Stimulated activated naive CD8-positive, alpha-beta T cell treated with anti-CD3 and anti-CD28 coated beads, Interleukin-15, Interleukin-2, amounts not matched to agents 100 ng/mL and 50 ng/mL, for 24 hours (primary cell): ENCODE measurements at regions not wholly inside any gene's neighbourhood (a gene's known extent, or its start where the extent isn't known, plus 50 kb on each side); places are given as distances from the start of the nearest gene placed in this dataset.
A peak's percentile ranks its signal among the peaks of the same experiment; 100 is the strongest.

Source experiments
- H3K27ac Mint-ChIP-seq: one replicate; pipeline ENCODE4 v1.8.0; 2021; ENCODE audit warnings: mild to moderate bottlenecking, mixed read lengths
- H3K27me3 Mint-ChIP-seq: one replicate; pipeline ENCODE4 v1.8.0; 2021; ENCODE audit warnings: mixed read lengths
- H3K36me3 Mint-ChIP-seq: one replicate; pipeline ENCODE4 v1.8.0; 2021; ENCODE audit warnings: low read depth, mixed read lengths
- H3K4me1 Mint-ChIP-seq: one replicate; pipeline ENCODE4 v1.8.0; 2021; ENCODE audit warnings: low read depth, mixed read lengths
- H3K4me3 Mint-ChIP-seq: one replicate; pipeline ENCODE4 v1.8.0; 2021; ENCODE audit warnings: mild to moderate bottlenecking, mixed read lengths
- H3K9me3 Mint-ChIP-seq: one replicate; pipeline ENCODE4 v1.8.0; 2021; ENCODE audit warnings: mixed read lengths

DNA sequence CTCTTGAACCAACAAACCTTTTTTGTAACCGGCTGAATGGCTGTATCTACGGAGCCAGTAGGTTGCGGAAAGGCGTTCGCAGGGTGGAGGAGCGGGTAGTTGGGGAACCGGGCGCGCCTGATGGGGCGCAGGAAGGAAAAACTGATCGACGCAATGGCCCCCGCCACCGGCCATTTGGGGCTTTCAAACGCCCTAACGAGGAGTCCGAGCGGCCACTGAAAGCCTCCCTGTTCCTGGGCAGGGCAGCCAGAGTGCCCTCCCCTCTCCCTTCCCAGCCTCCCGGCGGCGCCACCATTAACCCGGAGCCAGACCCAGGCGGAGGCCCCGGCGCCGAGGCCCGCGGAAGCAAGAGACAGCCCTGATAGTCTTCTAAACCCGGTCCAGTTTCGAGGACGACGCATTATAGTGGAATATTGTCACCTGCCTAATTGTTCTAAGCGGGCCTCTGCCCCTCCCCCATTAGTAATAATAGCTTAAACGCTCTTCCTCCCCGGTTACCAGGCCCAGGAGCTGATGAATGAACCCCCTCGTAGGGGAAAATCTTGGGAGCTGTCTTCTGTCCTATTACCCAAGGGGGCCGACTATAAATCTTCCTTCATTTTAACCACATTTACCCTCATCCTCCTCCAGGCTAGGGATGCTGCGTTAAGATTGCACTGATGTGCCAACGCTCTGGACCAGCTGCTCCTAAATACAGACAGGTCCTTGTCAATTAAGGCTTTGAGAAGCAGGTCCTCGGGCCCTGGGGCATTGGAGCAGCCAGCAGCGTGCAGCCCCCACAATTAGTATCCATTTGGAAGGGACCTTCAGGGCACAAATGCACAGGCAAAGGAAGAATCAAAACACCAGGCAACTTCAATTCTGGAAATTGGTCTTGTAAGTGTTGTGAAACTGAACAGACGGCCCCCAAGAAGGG is 61.6 kb upstream of the TMEM33 start:
- H3K27me3 Mint-ChIP-seq: peaks cover 91% of the 10 kb centered on the region
- no peaks in the 10 kb centered on the region for H3K9me3 Mint-ChIP-seq
- peaks cover 4% of the 10 kb centered on the region for H3K4me1 Mint-ChIP-seq
- no peak overlapping the region for H3K27ac Mint-ChIP-seq
- H3K36me3 Mint-ChIP-seq: no peaks in the 10 kb centered on the region
- H3K4me3 Mint-ChIP-seq: no peak overlapping the region

DNA sequence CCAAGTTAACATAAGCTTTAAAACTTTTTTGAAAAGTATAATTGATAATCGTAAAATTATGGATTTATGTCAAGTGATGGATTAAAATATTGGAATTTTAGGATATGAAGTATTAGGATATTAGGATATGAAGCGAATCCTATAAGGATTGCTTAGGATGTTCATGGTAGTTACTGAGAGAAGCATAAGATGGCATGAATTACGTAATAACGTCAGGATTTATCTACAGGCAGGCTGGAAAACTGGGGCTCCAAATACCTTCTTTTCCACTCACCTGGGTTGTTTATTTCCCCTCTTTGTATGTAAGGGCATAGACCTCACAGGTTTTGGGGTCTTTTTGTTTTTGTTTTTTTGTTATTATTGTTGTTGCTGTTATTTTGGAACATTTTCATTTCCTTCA is 65.2 kb upstream of the TMEM33 start:
- Mint-ChIP-seq H3K27me3 (peaks cover 88% of the 10 kb centered on the region), H3K27ac (no peak overlapping the region), H3K4me1 (peaks cover 12% of the 10 kb centered on the region), H3K4me3 (no peak overlapping the region), H3K9me3 (no peaks in the 10 kb centered on the region), H3K36me3 (no peaks in the 10 kb centered on the region)

DNA sequence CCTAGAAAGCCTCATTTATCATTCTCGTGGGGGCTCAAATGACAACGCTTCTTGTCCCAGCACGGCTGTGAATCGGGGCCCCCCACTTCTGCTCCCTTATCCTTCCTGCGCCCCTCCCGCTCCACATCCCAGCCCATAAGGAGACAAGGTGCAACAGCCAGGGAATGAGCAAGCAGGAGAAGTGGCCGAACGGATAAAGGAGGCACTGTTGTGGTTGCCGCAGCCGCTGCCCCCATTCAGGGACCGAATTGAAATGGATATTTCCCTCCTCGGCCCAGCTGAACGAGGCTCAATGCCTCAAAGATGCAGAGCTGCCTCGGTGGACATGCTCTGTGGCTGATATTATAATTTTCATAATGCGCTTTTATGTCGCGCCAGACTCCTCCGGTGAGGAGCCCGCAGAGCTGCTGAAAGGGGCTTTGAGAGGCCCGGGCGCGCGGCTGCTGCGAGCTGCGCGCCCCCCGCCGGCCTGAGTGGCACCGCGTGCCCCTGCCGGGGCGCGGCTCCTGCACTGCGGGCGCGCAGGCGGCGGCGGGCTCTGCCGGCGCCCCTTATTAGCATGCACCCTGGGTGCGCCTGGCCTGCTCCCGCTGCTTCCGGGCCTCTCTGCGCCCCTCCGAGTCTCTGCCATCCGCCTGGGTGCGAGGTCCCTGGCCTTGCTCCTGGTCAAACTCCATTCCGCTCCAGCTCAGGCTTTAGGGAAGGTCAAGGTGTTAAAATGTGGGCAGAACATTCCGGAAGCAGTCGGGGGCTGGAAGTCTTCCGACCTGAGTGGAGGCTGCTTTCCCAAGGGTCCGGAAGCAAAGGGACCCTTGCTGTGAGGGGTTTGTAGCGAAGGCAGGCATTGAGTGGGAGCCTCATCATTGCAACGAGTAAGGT is 68.2 kb upstream of the TMEM33 start:
- H3K36me3 Mint-ChIP-seq: no peaks in the 10 kb centered on the region
- peaks cover 9% of the 10 kb centered on the region for H3K4me1 Mint-ChIP-seq
- H3K9me3 Mint-ChIP-seq: no peaks in the 10 kb centered on the region
- peak overlapping the region; percentile 20 for H3K4me3 Mint-ChIP-seq
- peaks cover 91% of the 10 kb centered on the region for H3K27me3 Mint-ChIP-seq
- no peak overlapping the region for H3K27ac Mint-ChIP-seq

DNA sequence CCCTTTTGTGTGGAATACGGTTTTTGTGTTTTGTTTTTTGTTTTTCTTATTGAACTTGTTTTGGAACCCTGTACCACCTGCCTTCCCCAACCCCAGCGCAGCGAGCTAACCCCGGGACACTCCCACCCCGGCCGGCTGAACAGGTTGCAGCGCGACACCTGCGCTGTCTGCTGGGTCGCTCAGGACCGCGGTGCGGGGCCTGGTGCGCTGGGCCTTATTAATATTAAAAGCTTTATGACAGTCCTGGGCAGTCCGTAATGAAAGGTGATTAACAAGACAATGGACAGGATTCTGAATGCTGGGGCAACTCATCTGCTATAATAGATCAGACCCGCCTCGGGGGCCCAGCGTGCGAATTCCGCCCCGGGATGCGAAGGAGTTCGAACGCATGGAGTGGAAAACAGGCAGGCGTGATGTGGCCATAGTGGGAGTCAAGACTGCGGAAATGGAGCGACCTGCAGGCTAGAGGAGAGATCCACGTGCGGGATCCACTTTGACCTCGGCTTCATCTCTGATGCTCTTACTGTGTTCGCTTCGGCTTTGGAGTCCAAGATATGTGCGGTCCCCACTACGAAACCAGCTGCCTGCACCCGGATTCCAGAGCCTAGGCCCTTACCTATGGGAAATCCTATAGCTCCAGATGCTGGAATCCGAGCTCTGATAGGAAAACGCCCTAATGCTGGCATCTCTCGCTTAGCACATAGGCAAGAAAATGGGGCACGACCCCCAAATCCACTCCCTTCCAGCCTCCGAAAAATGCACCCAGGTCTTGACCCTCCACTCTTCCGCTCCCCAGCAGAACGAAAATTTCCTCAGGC is 69.0 kb upstream of the TMEM33 start:
- peaks cover 9% of the 10 kb centered on the region for H3K4me1 Mint-ChIP-seq
- H3K36me3 Mint-ChIP-seq: no peaks in the 10 kb centered on the region
- no peak overlapping the region for H3K27ac Mint-ChIP-seq
- H3K27me3 Mint-ChIP-seq: peaks cover 88% of the 10 kb centered on the region
- H3K4me3 Mint-ChIP-seq: no peak overlapping the region
- H3K9me3 Mint-ChIP-seq: no peaks in the 10 kb centered on the region

DNA sequence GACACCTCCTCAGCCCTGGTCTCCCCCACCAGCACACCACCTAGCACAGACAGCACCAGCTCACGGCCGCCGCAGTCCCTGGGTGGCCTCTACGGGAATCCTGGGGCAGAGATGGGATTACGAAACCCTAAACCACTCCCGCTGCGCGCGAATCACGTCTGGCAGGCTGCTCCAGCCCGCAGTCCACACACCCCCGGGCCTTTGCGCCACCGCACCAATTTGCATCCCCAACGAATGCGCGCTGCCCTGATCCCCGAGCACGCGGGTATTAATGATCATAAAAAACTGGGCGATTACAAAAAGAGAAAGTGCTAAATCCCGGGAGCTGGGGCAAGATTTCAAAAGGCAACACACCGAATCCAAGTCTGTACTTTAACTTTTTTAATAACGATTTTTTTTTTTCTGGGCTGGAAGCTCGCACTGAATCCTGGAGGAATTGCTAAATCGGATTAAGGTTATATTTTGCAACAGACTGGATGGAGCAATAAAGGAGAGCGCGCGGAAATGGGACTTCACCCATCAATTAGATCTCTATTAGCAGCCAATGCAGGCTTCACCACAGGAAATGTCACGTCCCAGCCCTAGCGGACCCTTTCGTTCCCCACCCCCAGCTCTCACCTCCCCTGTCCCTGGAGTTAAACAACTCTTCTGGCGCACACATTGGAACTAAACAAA is 69.8 kb upstream of the TMEM33 start:
- peaks cover 9% of the 10 kb centered on the region for H3K4me1 Mint-ChIP-seq
- no peaks in the 10 kb centered on the region for H3K9me3 Mint-ChIP-seq
- no peak overlapping the region for H3K27ac Mint-ChIP-seq
- no peak overlapping the region for H3K4me3 Mint-ChIP-seq
- no peaks in the 10 kb centered on the region for H3K36me3 Mint-ChIP-seq
- H3K27me3 Mint-ChIP-seq: peaks cover 80% of the 10 kb centered on the region

DNA sequence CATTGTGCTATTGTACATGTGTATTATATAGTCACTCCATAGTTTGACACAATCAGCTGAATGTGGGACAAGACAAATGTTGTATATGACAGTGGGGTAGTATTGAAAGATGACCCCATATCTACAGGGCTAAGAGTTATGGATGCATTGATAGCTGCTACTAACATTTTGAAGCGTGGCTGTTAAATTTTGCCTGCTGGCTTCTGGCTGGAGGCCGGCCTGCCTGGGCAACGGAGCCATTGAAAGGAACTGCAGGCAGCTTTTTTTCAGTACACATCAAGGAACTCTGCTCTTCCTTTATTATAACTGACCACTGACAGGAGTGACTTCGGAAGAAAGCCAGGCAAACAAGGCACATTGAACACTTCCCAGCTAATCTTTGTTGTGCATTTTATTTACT is 76.1 kb upstream of the TMEM33 start:
- Mint-ChIP-seq H3K9me3 (no peaks in the 10 kb centered on the region), H3K27ac (no peak overlapping the region), H3K4me1 (no peaks in the 10 kb centered on the region), H3K4me3 (no peak overlapping the region), H3K36me3 (no peaks in the 10 kb centered on the region), H3K27me3 (peaks cover 56% of the 10 kb centered on the region)

DNA sequence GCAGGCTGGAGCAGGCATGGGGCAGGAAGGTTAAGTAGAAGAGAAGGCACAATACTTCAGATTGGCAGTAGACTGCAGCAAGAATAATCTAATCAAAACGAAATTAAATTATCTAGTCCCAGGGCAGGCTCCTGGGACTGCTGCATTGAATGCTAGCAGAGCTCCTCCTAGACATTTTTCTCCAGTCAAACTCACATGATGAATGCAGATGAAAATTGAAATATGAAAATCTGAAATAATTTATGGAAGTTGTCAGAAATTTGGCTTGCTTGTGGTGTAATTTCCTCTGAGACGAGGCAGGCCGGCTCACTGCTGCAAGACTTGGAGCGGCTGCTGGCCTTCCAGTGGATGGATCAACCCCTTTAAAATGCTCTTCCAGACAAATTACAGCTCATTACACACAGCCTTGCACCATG is 78.0 kb upstream of the TMEM33 start:
- H3K27ac Mint-ChIP-seq: no peak overlapping the region
- H3K4me1 Mint-ChIP-seq: no peaks in the 10 kb centered on the region
- H3K36me3 Mint-ChIP-seq: no peaks in the 10 kb centered on the region
- H3K4me3 Mint-ChIP-seq: no peak overlapping the region
- H3K27me3 Mint-ChIP-seq: peaks cover 43% of the 10 kb centered on the region
- no peaks in the 10 kb centered on the region for H3K9me3 Mint-ChIP-seq

DNA sequence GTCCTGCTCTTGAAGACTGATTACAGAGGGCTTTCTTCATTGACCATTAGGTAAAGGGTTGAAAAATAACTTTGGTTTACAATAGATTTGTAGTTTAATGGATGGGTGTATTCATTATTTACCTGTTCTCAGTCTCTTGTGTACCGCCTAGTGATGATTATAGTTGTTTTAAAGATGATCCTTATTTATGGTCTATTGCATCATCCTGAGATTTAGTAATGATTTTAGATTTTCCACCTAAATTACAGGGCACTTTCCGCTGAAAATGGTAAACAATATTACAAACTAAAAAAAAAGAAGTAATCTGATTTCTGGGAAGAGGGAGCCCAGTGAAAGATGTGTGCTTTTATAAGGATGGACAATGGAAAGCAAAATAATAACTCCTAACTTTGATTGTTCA is 78.4 kb upstream of the TMEM33 start:
- no peaks in the 10 kb centered on the region for H3K36me3 Mint-ChIP-seq
- no peaks in the 10 kb centered on the region for H3K4me1 Mint-ChIP-seq
- peaks cover 41% of the 10 kb centered on the region for H3K27me3 Mint-ChIP-seq
- no peaks in the 10 kb centered on the region for H3K9me3 Mint-ChIP-seq
- no peak overlapping the region for H3K27ac Mint-ChIP-seq
- H3K4me3 Mint-ChIP-seq: no peak overlapping the region

DNA sequence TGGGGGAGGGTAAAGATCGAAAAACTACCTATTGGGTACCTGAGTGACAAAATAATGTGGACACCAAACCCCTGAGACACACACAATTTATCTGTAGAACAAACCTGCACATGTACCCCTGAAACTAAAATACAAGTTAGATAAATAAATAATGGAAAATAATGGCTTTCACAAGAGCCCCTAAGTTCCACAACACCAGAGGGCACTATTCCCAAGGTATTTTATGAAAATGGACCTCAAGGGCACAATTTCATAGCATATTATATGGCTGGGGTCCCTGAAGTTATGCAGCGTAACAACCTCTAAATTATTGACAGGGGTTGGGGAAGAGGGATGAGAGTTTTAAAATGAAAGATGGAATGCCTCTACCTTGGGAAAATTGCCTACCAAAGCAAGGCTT is 81.3 kb upstream of the TMEM33 start:
- Mint-ChIP-seq H3K36me3 (no peaks in the 10 kb centered on the region), H3K4me3 (no peak overlapping the region), H3K27me3 (peaks cover 36% of the 10 kb centered on the region), H3K4me1 (no peaks in the 10 kb centered on the region), H3K27ac (no peak overlapping the region), H3K9me3 (no peaks in the 10 kb centered on the region)

DNA sequence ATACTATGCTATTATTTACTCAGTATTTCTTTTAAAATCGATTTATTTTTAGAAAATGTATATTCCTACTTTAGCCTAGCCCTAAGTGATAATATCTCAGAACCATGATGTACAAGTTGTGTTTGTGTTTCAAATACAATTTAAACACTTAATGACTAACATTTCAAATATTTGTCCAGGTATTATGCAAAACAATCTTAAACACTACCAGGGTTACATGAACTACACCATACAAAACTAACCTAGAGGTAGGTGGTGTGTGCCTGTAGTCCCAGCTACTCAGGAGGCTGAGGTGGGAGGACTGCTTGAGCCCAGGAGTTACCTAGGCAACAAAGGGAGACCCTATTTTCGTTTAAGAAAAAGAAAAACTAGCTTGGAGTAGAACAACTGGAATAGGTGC is 83.0 kb upstream of the TMEM33 start:
- no peaks in the 10 kb centered on the region for H3K9me3 Mint-ChIP-seq
- H3K27ac Mint-ChIP-seq: no peak overlapping the region
- H3K4me1 Mint-ChIP-seq: no peaks in the 10 kb centered on the region
- no peak overlapping the region for H3K4me3 Mint-ChIP-seq
- peaks cover 32% of the 10 kb centered on the region for H3K27me3 Mint-ChIP-seq
- no peaks in the 10 kb centered on the region for H3K36me3 Mint-ChIP-seq

DNA sequence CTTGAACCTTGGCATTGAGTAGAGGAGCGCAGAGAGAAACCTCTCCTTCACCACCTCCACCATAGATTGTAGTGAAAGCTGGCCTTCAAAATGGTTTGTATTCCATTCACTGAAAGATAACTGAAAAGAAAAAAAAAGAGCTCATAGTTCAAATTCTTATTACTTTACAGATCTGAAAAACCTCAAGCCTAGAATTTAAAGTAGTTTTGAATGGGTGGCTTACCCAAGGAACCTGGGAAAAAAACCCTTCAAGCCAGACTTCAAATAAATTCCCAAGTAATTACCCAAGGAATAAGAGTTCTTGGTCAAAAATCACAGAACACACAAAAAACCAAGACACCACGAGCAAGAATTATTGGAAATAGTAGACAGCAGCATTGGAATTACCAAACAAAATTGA is 83.6 kb upstream of the TMEM33 start:
- H3K36me3 Mint-ChIP-seq: no peaks in the 10 kb centered on the region
- no peaks in the 10 kb centered on the region for H3K9me3 Mint-ChIP-seq
- H3K4me1 Mint-ChIP-seq: no peaks in the 10 kb centered on the region
- peaks cover 28% of the 10 kb centered on the region for H3K27me3 Mint-ChIP-seq
- H3K4me3 Mint-ChIP-seq: no peak overlapping the region
- no peak overlapping the region for H3K27ac Mint-ChIP-seq

DNA sequence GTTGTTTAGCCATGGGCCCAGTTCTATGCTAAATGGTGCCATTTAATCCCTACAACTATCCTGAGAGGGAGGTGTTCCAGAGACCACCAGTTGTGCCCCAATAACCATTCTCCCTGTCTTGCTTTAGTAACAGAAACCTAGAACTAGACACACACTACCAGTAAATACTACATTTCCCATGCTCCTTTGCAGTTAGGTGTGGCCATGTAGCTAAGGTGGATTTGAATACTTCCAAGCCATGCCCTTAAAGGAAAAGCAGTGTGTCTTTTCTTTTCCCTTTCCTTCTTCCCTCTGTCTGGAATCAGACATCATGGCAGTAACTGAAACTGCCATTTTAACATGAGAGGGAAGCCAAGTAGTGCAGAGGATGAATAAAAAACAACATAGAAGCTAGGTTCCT is 90.9 kb upstream of the TMEM33 start:
- no peak overlapping the region for H3K27ac Mint-ChIP-seq
- peaks cover 22% of the 10 kb centered on the region for H3K27me3 Mint-ChIP-seq
- no peaks in the 10 kb centered on the region for H3K9me3 Mint-ChIP-seq
- H3K36me3 Mint-ChIP-seq: no peaks in the 10 kb centered on the region
- no peak overlapping the region for H3K4me3 Mint-ChIP-seq
- peaks cover 5% of the 10 kb centered on the region for H3K4me1 Mint-ChIP-seq

DNA sequence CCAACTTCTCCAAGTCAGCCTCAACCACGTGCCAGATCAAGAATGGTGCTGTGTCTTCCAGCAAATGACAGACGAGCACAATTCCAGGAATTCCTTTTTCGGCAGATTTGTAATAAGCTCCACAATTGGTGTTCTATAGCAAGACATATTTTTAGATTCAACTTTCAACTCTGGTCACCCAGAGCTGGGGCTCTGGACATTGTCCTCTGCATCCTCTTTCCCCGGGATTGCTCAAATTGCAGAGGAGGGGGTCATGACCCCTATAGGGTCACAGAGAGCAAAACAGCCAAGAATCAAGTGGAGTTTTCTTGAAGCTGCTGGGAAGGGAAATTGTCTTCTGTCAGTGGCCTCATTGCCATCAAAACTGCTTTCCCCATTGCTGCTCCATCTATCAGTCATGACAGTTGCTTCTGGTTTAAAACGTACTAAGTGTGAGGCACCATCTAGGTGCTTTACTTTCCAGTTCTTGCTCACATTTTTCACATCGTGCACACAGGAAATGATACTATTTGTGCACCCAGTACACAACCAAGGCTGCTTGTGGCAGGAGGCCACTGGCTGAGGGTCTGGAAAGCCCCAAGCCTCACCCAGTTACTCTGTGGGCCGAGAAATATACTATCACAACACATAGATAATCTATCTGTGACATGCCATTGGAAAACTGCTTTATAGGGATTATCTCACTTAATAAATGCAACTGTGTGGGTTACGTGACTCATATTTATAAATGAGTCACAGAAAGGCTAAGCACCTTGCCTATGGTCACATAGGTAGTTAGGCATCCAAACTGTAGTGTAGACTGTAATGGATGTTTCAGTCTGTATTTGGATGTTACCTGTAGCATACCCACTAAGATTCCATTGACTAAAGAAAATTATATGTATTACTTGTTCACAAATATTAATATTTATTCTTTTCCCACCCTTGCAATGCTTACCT is 91.7 kb upstream of the PHOX2B start:
- H3K4me1 Mint-ChIP-seq: peaks cover 5% of the 10 kb centered on the region
- H3K36me3 Mint-ChIP-seq: no peaks in the 10 kb centered on the region
- H3K4me3 Mint-ChIP-seq: no peak overlapping the region
- H3K27me3 Mint-ChIP-seq: peaks cover 12% of the 10 kb centered on the region
- no peaks in the 10 kb centered on the region for H3K9me3 Mint-ChIP-seq
- no peak overlapping the region for H3K27ac Mint-ChIP-seq
